ENCODE measurements at regions not wholly inside any gene's neighbourhood (a gene's known extent, or its start where the extent isn't known, plus 50 kb on each side); places are given as distances from the start of the nearest gene placed in this dataset.

- WGBS, 4 donors = 26 to 48% (median 31%) methylated on average over 1 of the region's 1 CpG
- H3K36me3 ChIP-seq (replicated peaks in 1 of 2) = no peaks in the 10 kb centered on the region
- intact Hi-C loops (cut with DNase I) = no loop called here
- DNase-seq = no peak
- peaks cover 7 to 15% of the 10 kb centered on the region in 2 donors for H3K4me1 ChIP-seq (replicated peaks in 1 of 2)
- no peak overlapping the region for H3K4me3 ChIP-seq
- no peaks in the 10 kb centered on the region for H3K9me3 ChIP-seq (replicated peaks in 1 of 3)
- H3K27me3 ChIP-seq = no peaks in the 10 kb centered on the region
- H3K27ac ChIP-seq = no peak overlapping the region
- TF ChIP-seq CTCF (IDR thresholded peaks at IDR 0.05) (no peak), POLR2A (IDR thresholded peaks at IDR 0.05) (no peak)
Measured at GRCh38 chr6:82076916-82077315, 170.6 kb downstream of the IBTK start.

DNA sequence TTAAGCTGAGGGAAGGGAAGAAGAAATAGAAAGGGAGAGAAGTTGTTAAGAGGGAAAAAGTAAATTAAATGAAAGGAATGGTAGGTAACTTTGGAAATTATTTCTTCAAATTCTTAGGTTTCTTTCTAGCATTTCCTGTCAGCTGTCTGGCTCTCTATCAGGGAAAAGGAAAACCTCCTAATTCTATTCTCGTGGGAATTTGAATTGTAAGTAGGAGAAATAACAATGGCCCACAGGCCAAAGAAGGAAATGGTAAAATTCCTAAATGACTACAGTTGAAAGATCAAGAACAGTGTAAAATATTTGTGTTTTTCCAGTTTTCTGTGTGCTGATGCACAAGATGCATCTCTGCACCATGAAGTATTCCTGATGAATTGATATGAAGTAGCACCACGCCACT lies 173.0 kb downstream of the IBTK start:
- Histone ChIP-seq H3K4me1 (replicated peaks in 1 of 2) (peaks cover 0 to 8% of the 10 kb centered on the region in 2 donors), H3K36me3 (replicated peaks in 1 of 2) (no peaks in the 10 kb centered on the region), H3K27me3 (no peaks in the 10 kb centered on the region), H3K9me3 (replicated peaks in 1 of 3) (no peaks in the 10 kb centered on the region), H3K27ac (no peak overlapping the region), H3K4me3 (no peak overlapping the region)
- intact Hi-C loops (cut with DNase I) = no loop called here
- no peak for DNase-seq
- TF ChIP-seq POLR2A (IDR thresholded peaks at IDR 0.05) = no peak
- TF ChIP-seq CTCF (IDR thresholded peaks at IDR 0.05) = no peak
- 77 to 84% (median 78%) methylated on average over 2 of the region's 2 CpGs for WGBS, 4 donors

GRCh38 chr6:82073484-82073883 lies 174.1 kb downstream of the IBTK start:
- no peak overlapping the region for H3K27ac ChIP-seq
- H3K27me3 ChIP-seq = no peaks in the 10 kb centered on the region
- H3K4me3 ChIP-seq = no peak overlapping the region
- no peaks in the 10 kb centered on the region for H3K36me3 ChIP-seq (replicated peaks in 1 of 2)
- TF ChIP-seq CTCF (IDR thresholded peaks at IDR 0.05) = no peak
- no peak for TF ChIP-seq POLR2A (IDR thresholded peaks at IDR 0.05)
- intact Hi-C loops (cut with DNase I) = no loop called here
- H3K4me1 ChIP-seq (replicated peaks in 1 of 2) = peaks cover 0 to 8% of the 10 kb centered on the region in 2 donors
- H3K9me3 ChIP-seq (replicated peaks in 1 of 3) = no peaks in the 10 kb centered on the region
- WGBS, 4 donors = 81 to 94% (median 88%) methylated on average over 5 of the region's 5 CpGs
- no peak for DNase-seq

DNA sequence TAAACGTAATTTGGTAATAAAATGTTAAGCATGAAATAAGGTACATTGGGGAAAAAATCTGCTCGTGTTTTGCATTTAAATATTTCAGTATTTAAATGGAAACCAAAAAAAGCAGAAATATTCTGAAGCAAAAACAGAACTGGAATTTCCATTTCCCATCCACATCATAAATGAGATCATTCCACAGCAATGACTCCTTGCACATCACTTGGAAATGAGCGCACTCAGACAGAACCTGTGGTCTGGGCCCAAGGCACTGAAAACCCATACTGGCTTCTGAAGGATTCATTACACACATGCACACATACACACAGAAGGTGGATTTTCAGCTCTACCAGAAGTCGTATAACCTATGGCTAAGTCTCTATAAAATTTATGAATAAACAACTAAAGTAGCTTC lies 174.8 kb downstream of the IBTK start:
- intact Hi-C loops (cut with DNase I) = no loop called here
- 67 to 85% (median 81%) methylated on average over 4 of the region's 4 CpGs for WGBS, 4 donors
- no peaks in the 10 kb centered on the region for H3K36me3 ChIP-seq (replicated peaks in 1 of 2)

More for the DNA sequence above, 174.8 kb downstream of the IBTK start:
- TF ChIP-seq POLR2A (IDR thresholded peaks at IDR 0.05) (no peak), CTCF (IDR thresholded peaks at IDR 0.05) (no peak)
- Histone ChIP-seq H3K27me3 (no peaks in the 10 kb centered on the region), H3K9me3 (replicated peaks in 1 of 3) (no peaks in the 10 kb centered on the region), H3K27ac (no peak overlapping the region), H3K4me3 (no peak overlapping the region), H3K4me1 (replicated peaks in 1 of 2) (peaks cover 0 to 8% of the 10 kb centered on the region in 2 donors)
- DNase-seq = no peak
